ENCODE measurements at regions not wholly inside any gene's neighbourhood (a gene's known extent, or its start where the extent isn't known, plus 50 kb on each side); places are given as distances from the start of the nearest gene placed in this dataset.

DNA sequence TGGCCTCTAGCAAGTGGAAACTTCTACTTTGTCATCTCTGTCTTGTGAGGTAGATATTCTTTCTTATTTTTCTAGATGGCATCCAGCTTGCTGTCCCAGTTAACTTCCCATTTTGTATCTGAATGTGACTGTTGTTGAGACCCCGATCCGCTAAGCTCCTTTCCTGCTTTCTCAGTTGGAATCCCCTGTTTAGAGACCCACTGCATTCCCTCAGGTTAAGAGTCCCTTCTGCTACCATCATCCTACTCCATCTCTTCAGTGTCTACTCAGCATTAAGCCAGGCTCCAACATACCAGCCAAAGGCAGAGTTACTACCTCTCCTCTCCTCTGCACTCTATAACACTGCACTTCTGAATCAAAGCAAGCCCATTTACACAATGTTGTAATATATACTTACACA lies 1300.4 kb upstream of the CHAC2 start:
- TF ChIP-seq EZH2 (IDR thresholded peaks at IDR 0.05; ENCODE audit: insufficient read depth, poor library complexity, severe bottlenecking) (no peak), EZH2phosphoT487 (IDR thresholded peaks at IDR 0.05; ENCODE audit: insufficient read depth, low read depth) (no peak)

Measured in GM23248 (cell line).